SKM-1 treated with dmso at 0.1 percent for 144 hours (cell line): ENCODE measurements at regions not wholly inside any gene's neighbourhood (a gene's known extent, or its start where the extent isn't known, plus 50 kb on each side); places are given as distances from the start of the nearest gene placed in this dataset.
"Not testable (repeated sequence)": the region's sequence is repeated elsewhere in the genome, so short reads cannot be mapped to it uniquely, and the experiment has no call there.

Experiments used
- DNase-seq: peaks from one replicate; lab custom pipeline; 2025; ENCODE audit not compliant: unreplicated experiment; lab: John Stamatoyannopoulos, UW

DNA sequence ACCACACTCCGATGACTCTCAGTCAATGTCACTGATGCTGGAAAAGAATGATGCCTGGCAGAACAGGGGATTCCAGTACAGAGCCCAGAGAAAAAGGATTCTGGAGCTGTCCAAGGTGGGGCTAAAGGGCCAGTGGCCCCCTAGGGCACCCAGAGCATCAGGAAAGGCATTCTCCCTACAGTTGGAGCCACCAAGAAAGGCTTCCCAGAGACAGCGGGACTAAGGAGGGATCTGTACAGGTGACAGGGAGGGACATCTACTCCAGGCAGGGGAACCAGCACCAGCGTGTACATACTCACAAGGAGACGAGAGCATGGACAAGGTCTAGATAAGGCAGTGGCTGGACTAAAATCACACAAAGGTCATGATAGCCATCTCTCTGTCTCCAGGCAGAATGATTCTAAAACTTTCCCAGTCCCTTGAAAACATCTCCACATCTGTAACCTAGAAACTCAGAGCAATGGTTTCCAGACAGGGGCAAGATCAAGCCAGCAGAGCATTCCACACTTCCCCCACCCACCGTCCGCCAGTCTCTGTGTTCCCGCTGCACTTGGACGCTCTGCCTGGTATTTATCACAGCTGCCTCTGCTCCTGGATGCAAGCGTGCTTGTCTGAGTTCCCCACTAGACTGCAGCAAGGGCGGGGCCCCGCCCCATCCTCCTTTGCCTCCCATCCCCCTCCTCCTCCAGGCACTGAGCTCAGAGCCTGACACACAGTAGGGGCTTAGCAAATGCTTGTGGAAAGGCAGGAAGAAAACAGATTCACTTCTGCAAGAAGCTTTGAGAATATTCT, 111.6 kb upstream of the ZC3H12A start:
- no peak for DNase-seq

DNA sequence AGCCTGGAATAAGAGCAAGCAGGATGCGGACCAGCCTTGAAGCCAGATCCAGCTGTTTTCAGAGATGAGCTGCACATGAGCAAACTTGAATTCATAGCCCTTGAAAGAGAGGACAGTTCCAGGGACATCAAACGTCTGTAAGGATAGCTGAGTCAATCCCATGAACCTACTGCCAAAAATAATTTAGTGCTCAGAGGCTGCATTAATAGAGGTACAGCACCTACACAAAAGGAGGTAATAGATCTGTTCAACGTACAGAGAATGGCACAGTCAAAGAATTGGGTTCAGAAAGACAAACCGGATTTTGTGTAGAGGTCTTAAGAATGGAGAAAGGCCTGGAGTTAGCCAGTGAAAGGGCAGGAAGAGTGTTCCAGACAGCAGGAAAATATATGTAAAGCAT, 110.8 kb upstream of the ZC3H12A start:
- no peak for DNase-seq

DNA sequence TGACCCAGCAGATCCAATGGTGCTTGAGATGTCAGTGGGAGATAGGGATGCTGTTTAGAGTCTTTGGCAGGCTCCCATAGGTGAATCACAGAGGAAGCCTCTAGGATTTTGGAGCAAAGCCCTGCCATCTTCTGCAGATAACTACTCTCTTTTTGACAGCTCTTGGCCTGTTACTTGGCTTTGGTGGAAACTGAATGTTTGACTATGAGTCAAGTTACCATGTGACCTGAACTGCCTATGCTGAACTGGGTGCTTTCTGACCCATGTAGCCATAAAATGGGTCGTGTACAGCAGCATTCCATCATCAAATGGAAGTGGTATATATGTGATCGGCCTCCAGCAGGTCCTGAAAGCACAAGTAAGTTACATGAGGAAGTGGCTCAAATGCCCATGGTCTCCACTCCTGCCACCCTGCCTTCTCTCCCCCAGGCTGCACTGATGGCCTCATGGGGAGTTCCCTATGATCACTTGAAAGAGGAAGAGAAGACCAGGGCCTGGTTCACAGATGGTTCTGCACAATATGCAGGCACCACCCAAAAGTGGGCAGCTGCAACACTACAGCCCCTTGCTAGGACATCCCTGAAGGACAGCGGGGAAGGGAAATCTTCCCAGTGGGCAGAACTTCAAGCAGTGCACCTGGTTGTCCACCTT, 105.6 kb upstream of the ZC3H12A start:
- DNase-seq, result not testable (repeated sequence)

DNA sequence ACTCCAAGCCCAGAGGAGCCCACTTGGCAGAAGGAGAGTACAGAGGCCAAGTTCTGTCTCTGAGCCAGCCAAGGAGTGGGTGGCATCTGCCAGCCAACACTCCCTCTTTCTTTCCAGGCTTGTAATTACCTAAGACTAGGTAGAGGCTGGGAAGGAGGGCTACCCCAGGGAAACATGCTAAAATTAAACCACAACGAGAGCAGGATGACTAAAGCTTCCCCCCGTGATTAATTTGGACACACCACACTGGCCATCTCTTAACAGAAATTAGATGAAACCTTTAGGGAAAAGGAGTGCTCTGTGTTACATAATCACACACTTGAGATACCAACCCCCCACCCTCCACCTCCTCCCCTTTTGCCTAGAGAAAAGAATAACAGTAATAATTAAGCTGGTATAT, 102.1 kb upstream of the ZC3H12A start:
- no peak for DNase-seq

GRCh38 chr1:37372711-37373110, 101.7 kb upstream of the ZC3H12A start:
- no peak for DNase-seq

GRCh38 chr1:37373413-37373812, 101.0 kb upstream of the ZC3H12A start:
- DNase-seq, result no peak

GRCh38 chr1:37380546-37380945, 93.8 kb upstream of the ZC3H12A start:
- not testable (repeated sequence) for DNase-seq

- DNase-seq, result no peak
Observed at GRCh38 chr1:37387854-37388253, 86.5 kb upstream of the ZC3H12A start.

GRCh38 chr1:37389327-37389726, 85.1 kb upstream of the ZC3H12A start:
- DNase-seq, result no peak

GRCh38 chr1:37391211-37392011, 83.0 kb upstream of the ZC3H12A start:
- no peak for DNase-seq

- no peak for DNase-seq
Observed at GRCh38 chr1:37392051-37392450, 82.3 kb upstream of the ZC3H12A start.

DNA sequence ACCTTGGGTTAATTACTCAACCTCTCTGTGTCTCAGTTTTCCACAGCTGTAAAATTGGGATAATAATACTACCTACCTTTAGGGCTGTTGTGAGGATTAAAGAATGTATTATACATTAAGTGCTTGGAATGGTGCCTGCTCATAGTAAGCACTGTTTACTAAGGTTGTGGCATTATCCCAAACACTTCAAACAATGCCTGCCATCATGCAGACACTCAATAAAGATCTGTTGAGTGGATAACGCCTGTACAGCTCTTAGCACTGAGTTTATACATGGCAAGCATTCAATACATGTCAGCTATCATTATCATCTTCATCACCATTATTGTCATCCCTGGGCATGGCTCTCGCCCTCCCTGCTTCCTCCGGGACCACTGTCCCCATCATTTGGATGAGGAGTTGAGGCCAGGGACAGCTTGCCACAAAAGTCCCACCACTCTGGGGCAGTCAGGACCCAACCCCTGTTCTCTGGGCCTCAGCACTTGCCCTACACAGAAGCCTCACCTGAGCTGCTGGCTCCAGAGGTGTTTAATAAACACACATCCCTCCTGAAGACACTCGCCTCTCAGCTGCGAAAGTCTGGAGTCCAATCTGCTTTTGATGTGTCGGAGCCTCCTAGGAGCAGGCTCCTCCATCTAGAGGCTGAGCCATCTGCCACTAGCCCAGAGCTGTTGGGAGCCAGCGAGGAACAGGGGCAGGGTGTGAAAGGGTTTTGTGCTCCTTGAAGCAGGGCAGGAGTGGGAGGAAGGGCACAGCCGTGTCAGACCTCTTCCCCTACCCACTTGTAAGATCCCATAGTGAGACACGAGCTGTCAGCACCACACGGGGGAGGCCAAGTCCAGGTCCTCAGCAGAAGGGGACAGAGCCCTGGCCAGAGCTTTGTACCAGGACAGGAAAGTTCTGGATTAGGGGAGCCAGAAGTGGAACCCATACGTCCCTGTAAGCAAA, 80.9 kb upstream of the ZC3H12A start:
- DNase-seq, result no peak

DNA sequence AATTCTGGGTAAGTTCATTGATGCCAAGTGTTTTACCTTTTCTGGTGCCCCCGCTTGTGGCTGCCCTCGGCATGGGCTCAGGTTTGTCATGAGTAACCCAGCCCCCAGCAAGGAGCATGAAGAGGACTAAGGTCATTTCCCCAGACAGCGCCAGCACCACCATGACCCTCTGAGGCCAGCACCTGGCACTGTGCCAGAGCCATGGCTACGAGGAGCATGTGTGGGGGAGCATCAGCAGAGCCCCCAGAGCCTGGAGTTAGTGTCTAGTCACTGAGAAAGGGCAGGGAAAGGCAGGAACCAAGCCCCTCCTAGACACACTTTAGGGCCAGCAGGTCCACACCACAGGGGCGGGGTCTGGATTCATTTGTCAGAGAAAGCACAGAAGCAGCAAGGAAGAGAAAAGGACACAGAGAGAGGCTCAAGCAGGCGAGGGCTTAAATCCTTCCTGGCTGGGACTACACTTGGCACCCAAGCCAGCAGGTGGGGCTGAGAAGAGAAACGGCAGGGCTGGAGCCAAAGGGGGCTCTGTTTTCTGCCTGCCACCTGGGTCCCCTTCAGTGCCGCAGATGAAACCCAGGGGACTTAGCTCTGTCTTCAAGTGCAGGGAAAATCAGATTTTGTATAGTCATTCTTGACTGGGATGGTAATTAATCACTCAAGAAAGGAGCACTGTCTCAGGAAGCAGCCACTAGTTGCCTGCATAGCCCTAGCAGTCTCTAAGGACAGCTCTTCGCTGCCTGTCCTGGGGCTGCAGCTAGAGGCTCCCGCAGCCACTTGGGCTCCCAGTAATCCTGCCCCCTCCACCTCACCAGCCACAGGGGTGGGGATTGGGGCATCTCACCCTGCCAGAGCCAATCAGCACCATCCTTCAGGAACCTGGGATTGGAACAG, 79.6 kb upstream of the ZC3H12A start:
- no peak for DNase-seq

GRCh38 chr1:37398096-37398495, 76.3 kb upstream of the ZC3H12A start:
- no peak for DNase-seq

DNA sequence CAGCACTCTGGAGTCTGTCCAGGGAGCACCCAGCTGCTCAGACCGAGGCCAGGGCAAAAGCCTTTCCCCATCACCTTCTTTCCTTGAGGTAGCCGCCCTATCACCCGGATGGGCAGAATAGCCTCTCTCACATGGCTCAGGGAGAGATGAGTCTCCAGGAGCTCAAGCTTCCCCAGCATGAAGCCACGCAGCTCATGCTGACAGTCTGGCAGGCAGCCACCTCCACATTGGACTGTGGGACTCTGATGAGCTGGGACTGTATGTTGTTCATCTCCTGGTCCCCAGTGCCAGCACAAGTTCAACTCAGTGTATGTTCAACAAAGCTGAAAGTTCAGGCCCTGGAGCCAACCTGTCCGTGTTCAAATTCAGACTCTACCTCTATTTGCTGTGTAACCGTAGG, 75.2 kb upstream of the ZC3H12A start:
- no peak for DNase-seq

- no peak for DNase-seq
Observed at GRCh38 chr1:37399830-37400464, 74.4 kb upstream of the ZC3H12A start.

DNA sequence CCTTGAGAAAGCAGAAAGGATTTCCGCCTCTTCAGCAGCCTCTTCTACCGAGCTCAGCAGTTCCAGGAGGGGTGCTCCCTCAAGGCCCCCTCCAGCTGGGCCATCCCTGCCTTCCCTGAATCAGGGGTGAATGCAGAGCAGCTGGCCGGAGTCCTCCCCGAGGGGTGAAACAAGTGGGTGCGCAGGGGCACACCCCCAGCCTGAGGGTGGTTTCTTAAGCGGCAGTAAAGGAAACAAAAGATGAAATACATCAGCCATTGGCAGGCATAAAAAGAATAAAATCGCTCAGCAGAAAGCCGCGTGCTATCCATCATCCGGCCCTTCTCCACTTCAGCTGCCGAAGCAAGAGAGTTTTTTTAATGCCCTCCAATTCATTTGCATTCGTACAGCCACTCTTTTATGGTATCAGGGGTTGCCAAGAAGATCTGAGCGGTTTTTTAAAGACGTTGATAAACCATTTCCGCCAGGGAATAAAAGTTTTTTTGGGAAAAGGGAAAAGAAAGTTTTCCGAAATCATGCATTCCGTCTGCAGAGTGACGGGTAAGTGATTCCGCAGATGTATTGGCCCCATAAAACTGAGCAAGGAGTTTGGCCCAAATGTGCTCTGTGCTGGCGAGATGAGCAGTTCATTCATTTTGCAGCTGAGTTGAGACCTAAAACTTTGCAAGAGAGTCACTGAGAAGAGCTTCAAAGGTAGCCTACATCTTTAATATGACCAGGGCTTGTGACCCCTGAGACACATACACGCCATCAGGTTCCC, 73.7 kb upstream of the ZC3H12A start:
- DNase-seq, result no peak

GRCh38 chr1:37403166-37403565, 71.2 kb upstream of the ZC3H12A start:
- DNase-seq, result no peak

DNA sequence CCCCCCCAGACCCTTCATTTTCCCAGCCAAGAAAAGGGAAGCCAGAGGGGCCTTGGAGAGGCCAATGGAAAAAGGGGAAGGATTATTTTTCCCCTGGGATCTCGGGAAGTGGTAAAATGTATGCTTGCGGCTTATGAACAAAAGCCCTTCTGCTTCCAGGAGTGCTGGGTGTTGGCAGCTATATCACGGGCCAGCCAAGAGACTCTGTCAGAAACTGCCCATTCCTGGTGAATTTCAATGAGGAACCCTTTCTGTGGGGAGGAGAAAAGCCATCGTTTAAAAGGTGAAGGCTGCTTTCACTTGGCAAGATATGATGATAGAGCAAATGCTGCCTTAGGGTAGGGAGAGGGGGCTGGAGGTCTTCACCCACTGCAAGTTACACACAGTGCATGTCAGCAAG, 69.7 kb upstream of the ZC3H12A start:
- DNase-seq, result no peak
